Suprapubic skin (tissue), 4 donors: ENCODE measurements at regions not wholly inside any gene's neighbourhood (a gene's known extent, or its start where the extent isn't known, plus 50 kb on each side); places are given as distances from the start of the nearest gene placed in this dataset.

Experiments
- DNase-seq, 2 donors: peaks; one replicate each; pipeline ENCODE4 v3.0.0-alpha.2; 2019; ENCODE audit warnings: low spot score in 2 of 2
- H3K27ac ChIP-seq: fragments of 200-600 bp; sonication (generic); one replicate; pipeline ENCODE4 v1.5.1; 2019
- H3K27me3 ChIP-seq: fragments of 200-600 bp; sonication (generic); one replicate; pipeline ENCODE4 v1.5.1; 2019
- H3K36me3 ChIP-seq: fragments of 200-600 bp; sonication (generic); one replicate; pipeline ENCODE4 v1.5.1; 2019
- H3K4me1 ChIP-seq: fragments of 200-600 bp; sonication (generic); one replicate; pipeline ENCODE4 v1.5.1; 2019
- H3K4me3 ChIP-seq: fragments of 200-600 bp; sonication (generic); one replicate; pipeline ENCODE4 v1.5.1; 2019; ENCODE audit warnings: mild to moderate bottlenecking
- H3K9me3 ChIP-seq: fragments of 200-600 bp; sonication (generic); one replicate; pipeline ENCODE4 v1.5.1; 2019
- EP300 ChIP-seq: sonication (generic); formaldehyde crosslinking; IDR thresholded peaks from one replicate; pipeline ENCODE4 v1.6.1; 2017; ENCODE audit warnings: antibody characterized with exemption
- POLR2A ChIP-seq, 2 donors: fragments of 450-650 bp; IDR thresholded peaks; one replicate each; pipeline ENCODE4 v1.6.1; 2017; ENCODE audit warnings: antibody characterized with exemption in 2 of 2, mild to moderate bottlenecking in 2 of 2, moderate library complexity in 2 of 2
- POLR2AphosphoS5 ChIP-seq, 3 donors: sonication (generic); formaldehyde crosslinking; IDR thresholded peaks; one replicate each; pipeline ENCODE4 v1.6.1; 2017; ENCODE audit warnings: antibody characterized with exemption in 3 of 3
- WGBS: methylation state at CpG from one replicate; pipeline ENCODE4 v1.1.5; 2018; 5-methylcytosine and 5-hydroxymethylcytosine counted together
- TF ChIP-seq, protein P1 (sequence below), 2 donors: fragments of 200-600 bp in 1 of 2; fragments of 450-650 bp in 1 of 2; sonication (generic) in 1 of 2; IDR thresholded peaks; one replicate each; pipeline ENCODE4 v1.5.1; 2016 to 2019; ENCODE audit warnings: antibody characterized with exemption in 2 of 2, mild to moderate bottlenecking in 1 of 2, moderate library complexity in 1 of 2

DNA sequence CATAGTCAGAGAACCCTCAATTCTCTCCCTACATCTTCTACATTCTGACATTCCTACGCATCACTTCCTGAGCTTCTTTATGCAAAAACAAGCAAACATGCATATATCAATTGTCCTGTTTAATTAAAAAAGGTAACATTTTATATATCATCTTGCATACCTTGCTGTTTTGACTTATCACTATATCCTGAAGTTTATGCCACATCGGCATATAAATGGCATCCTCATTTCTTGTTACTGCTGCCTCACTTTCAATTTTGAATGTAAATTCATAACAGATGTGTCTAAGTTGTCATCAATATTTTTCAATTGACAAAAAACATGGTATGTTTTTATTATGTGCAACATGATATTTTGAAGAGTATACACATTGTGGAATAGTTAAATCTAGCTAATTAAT lies 377.3 kb upstream of the STEAP1 start:
- TF ChIP-seq, protein P1, sequence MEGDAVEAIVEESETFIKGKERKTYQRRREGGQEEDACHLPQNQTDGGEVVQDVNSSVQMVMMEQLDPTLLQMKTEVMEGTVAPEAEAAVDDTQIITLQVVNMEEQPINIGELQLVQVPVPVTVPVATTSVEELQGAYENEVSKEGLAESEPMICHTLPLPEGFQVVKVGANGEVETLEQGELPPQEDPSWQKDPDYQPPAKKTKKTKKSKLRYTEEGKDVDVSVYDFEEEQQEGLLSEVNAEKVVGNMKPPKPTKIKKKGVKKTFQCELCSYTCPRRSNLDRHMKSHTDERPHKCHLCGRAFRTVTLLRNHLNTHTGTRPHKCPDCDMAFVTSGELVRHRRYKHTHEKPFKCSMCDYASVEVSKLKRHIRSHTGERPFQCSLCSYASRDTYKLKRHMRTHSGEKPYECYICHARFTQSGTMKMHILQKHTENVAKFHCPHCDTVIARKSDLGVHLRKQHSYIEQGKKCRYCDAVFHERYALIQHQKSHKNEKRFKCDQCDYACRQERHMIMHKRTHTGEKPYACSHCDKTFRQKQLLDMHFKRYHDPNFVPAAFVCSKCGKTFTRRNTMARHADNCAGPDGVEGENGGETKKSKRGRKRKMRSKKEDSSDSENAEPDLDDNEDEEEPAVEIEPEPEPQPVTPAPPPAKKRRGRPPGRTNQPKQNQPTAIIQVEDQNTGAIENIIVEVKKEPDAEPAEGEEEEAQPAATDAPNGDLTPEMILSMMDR (IDR thresholded peaks at IDR 0.05), result no peak
- TF ChIP-seq EP300 (no peak), POLR2A (IDR thresholded peaks at IDR 0.05) (no peak), POLR2AphosphoS5 (IDR thresholded peaks at IDR 0.05) (no peak)
- Histone ChIP-seq H3K9me3 (peaks cover 6% of the 10 kb centered on the region), H3K27me3 (no peaks in the 10 kb centered on the region), H3K27ac (no peak overlapping the region), H3K4me1 (no peaks in the 10 kb centered on the region), H3K36me3 (no peaks in the 10 kb centered on the region), H3K4me3 (no peak overlapping the region)
- DNase-seq, result no peak
- 96% methylated on average over 2 of the region's 2 CpGs for WGBS

DNA sequence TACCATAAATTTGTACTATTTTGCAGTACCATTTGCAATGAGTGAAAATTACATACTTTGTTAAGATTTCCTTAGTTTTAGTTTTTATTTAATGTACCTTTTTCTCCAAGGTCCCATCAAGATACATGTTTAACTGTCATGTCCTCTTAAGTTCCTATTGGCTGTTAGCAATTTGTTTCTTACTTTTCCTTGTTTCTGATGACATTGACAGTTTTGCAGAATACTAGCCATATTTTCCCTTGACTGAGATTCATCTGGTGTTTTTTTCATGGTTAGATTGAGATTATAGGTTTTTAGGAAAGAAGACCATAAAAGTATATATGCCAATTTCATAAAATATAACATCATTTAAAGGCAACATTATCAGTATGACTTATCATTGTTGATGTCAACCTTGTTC lies 376.8 kb upstream of the STEAP1 start:
- DNase-seq, result no peak
- H3K27me3 ChIP-seq, result no peaks in the 10 kb centered on the region
- TF ChIP-seq EP300 (no peak), POLR2AphosphoS5 (IDR thresholded peaks at IDR 0.05) (no peak), POLR2A (IDR thresholded peaks at IDR 0.05) (no peak)
- TF ChIP-seq, protein P1 (IDR thresholded peaks at IDR 0.05), result no peak
- H3K4me1 ChIP-seq, result no peaks in the 10 kb centered on the region
- H3K9me3 ChIP-seq, result peaks cover 6% of the 10 kb centered on the region
- no peak overlapping the region for H3K4me3 ChIP-seq
- no peaks in the 10 kb centered on the region for H3K36me3 ChIP-seq
- H3K27ac ChIP-seq, result no peak overlapping the region

DNA sequence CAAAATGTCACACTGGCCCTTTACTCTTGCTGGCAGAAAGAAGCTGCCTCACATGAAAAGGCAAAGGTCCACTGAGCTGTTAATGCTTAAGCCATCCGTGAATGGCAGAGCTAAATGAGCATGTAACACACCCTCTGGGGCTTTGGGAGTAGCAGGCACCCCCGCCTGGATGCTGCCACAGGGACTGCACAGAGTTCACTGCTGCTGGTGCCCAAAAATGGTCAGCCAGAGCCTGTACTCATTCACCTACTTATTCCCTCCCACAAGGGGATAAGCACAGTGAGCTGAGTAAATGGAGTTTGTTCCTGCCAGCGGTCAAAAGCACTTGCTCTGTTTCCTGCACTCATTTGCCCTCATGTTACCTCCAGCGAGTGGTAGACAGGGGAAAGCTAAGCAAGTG lies 374.0 kb upstream of the STEAP1 start:
- no peak for DNase-seq
- H3K36me3 ChIP-seq, result no peaks in the 10 kb centered on the region
- peaks cover 6% of the 10 kb centered on the region for H3K9me3 ChIP-seq
- TF ChIP-seq, protein P1 (IDR thresholded peaks at IDR 0.05), result no peak
- TF ChIP-seq EP300 (no peak), POLR2AphosphoS5 (IDR thresholded peaks at IDR 0.05) (no peak), POLR2A (IDR thresholded peaks at IDR 0.05) (no peak)
- H3K4me3 ChIP-seq, result no peak overlapping the region
- H3K4me1 ChIP-seq, result no peaks in the 10 kb centered on the region
- WGBS, result 91% methylated on average over 4 of the region's 4 CpGs
- no peak overlapping the region for H3K27ac ChIP-seq
- H3K27me3 ChIP-seq, result no peaks in the 10 kb centered on the region

DNA sequence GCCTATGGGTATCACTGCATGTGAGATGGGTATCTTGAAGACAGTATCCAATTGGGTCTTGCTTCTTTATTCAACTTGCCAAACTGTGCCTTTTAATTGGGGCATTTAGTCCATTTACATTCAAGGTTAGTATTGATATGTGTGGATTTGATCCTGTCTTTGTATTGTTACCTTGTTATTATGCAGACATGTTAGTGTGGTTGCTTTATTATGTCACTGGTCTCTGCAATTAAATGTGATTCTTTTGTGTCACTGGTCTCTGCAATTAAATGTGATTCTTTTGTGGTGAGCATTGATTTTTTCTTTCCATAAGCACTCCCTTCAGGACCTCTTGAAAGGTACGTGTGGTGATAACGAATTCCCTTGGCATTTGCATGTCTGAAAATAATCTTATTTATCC lies 357.8 kb upstream of the STEAP1 start:
- 98% methylated on average over 2 of the region's 2 CpGs for WGBS
- Histone ChIP-seq H3K4me1 (no peaks in the 10 kb centered on the region), H3K27ac (no peak overlapping the region), H3K4me3 (no peak overlapping the region), H3K9me3 (no peaks in the 10 kb centered on the region), H3K27me3 (no peaks in the 10 kb centered on the region), H3K36me3 (no peaks in the 10 kb centered on the region)
- TF ChIP-seq POLR2A (IDR thresholded peaks at IDR 0.05) (no peak), POLR2AphosphoS5 (IDR thresholded peaks at IDR 0.05) (no peak)
- TF ChIP-seq, protein P1 (IDR thresholded peaks at IDR 0.05), result no peak
- no peak for DNase-seq

DNA sequence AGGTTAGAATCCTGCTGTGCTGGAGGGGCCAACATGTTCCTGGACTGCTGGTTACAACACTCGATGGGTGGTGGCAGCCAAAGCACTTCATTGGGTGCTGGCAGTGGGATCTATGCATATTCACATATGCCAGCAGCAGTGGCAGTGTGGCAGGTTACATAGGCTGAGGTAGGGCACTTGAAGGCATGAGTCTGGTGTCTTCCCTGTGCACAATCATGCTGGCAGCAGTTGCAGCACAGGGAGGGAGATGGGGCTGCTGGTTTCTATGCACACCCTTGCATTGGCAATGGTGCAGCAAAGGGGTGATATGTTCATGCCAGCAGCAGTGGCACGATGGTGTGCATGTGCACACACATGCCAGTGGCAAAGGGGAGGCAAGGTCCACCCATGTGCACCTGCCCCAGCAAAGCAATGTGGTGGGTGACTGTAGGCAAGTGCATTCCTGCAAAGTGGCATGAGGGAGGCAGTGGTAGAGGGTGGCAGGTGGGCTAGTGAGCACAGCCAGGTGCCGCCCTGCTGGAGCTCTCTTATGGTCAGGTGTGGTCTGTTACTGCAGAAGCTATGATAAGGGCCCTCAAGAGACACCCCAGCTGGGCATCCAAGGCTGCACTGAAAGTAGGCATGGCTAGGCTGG lies 356.2 kb upstream of the STEAP1 start:
- Histone ChIP-seq H3K27me3 (no peaks in the 10 kb centered on the region), H3K9me3 (no peaks in the 10 kb centered on the region), H3K27ac (no peak overlapping the region), H3K4me1 (no peaks in the 10 kb centered on the region), H3K36me3 (no peaks in the 10 kb centered on the region), H3K4me3 (no peak overlapping the region)
- no peak for TF ChIP-seq EP300
- TF ChIP-seq, protein P1 (IDR thresholded peaks at IDR 0.05), result no peak
- TF ChIP-seq POLR2AphosphoS5 (IDR thresholded peaks at IDR 0.05), result no peak
- no peak for TF ChIP-seq POLR2A (IDR thresholded peaks at IDR 0.05)
- WGBS, result 85% methylated on average over 2 of the region's 3 CpGs
- no peak for DNase-seq
